H1 (cell line): ENCODE measurements at regions not wholly inside any gene's neighbourhood (a gene's known extent, or its start where the extent isn't known, plus 50 kb on each side); places are given as distances from the start of the nearest gene placed in this dataset.

Experiments used
- CTCF ChIA-PET: fragments of 300-600 bp; sonication (Branson Sonifier 250); formaldehyde crosslinking; loops from one replicate; lab custom pipeline; 2021; ENCODE audit not compliant: partially characterized antibody; lab: Charles Lee
- POLR2A ChIA-PET: fragments of 300-600 bp; sonication (Branson Sonifier 250); formaldehyde crosslinking; loops from one replicate; lab custom pipeline; 2021; ENCODE audit warnings: inconsistent platforms; ENCODE audit not compliant: partially characterized antibody; lab: Charles Lee
- DNase-seq, 2 experiments: peaks; one replicate each; pipeline versions ENCODE4 v3.0.0 to v3.0.0-alpha.2; 2010 to 2022; ENCODE audit warnings: low spot score in 2 of 2, low read depth in 1 of 2, mixed read lengths in 1 of 2
- FAIRE-seq: peaks from 2 replicates; lab custom pipeline; 2011; peaks lifted over from hg19 to GRCh38; lab: Jason Lieb, UNC
- H2AFZ ChIP-seq: 2 replicates; pipeline ENCODE4 v1.8.1; 2012; ENCODE audit warnings: low read length, inconsistent platforms
- H2AK5ac ChIP-seq: 2 replicates; pipeline ENCODE4 v1.6.1; 2013; ENCODE audit warnings: low read depth, low read length
- H2BK120ac ChIP-seq: replicated peaks from 2 replicates; pipeline ENCODE3; 2013; ENCODE audit warnings: low read depth, low read length, inconsistent platforms
- H2BK12ac ChIP-seq: 2 replicates; pipeline ENCODE4 v1.6.1; 2013; ENCODE audit warnings: low read depth, low read length
- H2BK15ac ChIP-seq: 2 replicates; pipeline ENCODE4 v1.6.1; 2013; ENCODE audit warnings: low read length
- H2BK20ac ChIP-seq: 2 replicates; pipeline ENCODE4 v1.6.1; 2013; ENCODE audit warnings: low read length
- H2BK5ac ChIP-seq: 2 replicates; pipeline ENCODE4 v1.6.1; 2013; ENCODE audit warnings: low read depth, low read length
- H3K14ac ChIP-seq: 2 replicates; pipeline ENCODE4 v1.6.1; 2013; ENCODE audit warnings: inconsistent platforms; ENCODE audit not compliant: insufficient read length
- H3K18ac ChIP-seq: 2 replicates; pipeline ENCODE4 v1.6.1; 2013; ENCODE audit warnings: low read length; ENCODE audit errors: extremely low read depth
- H3K23ac ChIP-seq: 2 replicates; pipeline ENCODE4 v1.6.1; 2013; ENCODE audit warnings: inconsistent platforms; ENCODE audit not compliant: insufficient read length
- H3K23me2 ChIP-seq: 2 replicates; pipeline ENCODE4 v1.6.1; 2013; ENCODE audit warnings: low read depth, low read length
- H3K27ac ChIP-seq: 2 replicates; pipeline ENCODE4 v1.6.1; 2011; ENCODE audit warnings: low read depth, low read length, inconsistent platforms
- H3K27me3 ChIP-seq, 4 experiments: replicated peaks in 1 of 4; 1 replicate in 1 of 4; 2 replicates in 3 of 4; pipeline versions ENCODE4 v1.6.1 to v1.8.1; 2011 to 2013; ENCODE audit warnings: low read length in 3 of 4, mild to moderate bottlenecking in 3 of 4, inconsistent platforms in 2 of 4, mixed read lengths in 2 of 4, moderate library complexity in 1 of 4; ENCODE audit not compliant: control insufficient read depth in 3 of 4, insufficient read depth in 3 of 4; ENCODE audit errors: extremely low read depth in 1 of 4
- H3K36me3 ChIP-seq, 4 experiments: 2 replicates each; pipeline versions ENCODE4 v1.6.1 to v1.8.1; 2011 to 2013; ENCODE audit warnings: mild to moderate bottlenecking in 4 of 4, low read length in 3 of 4, moderate library complexity in 2 of 4, control low read depth in 1 of 4, inconsistent platforms in 1 of 4; ENCODE audit not compliant: insufficient read depth in 4 of 4, control insufficient read depth in 2 of 4
- H3K4ac ChIP-seq: replicated peaks from 2 replicates; pipeline ENCODE3; 2013; ENCODE audit warnings: low read length, low read depth, mixed read lengths, inconsistent platforms; ENCODE audit not compliant: insufficient read length
- H3K4me1 ChIP-seq, 4 experiments: replicated peaks in 1 of 4; 1 replicate in 1 of 4; 2 replicates in 3 of 4; pipeline versions ENCODE4 v1.6.1 to v1.8.1; 2011 to 2013; ENCODE audit warnings: low read length in 3 of 4, inconsistent platforms in 2 of 4, mixed read lengths in 1 of 4; ENCODE audit not compliant: insufficient read depth in 4 of 4, control insufficient read depth in 3 of 4
- H3K4me2 ChIP-seq, 2 experiments: 2 replicates each; pipeline versions ENCODE4 v1.6.1 to v1.8.1; 2011 to 2013; ENCODE audit warnings: low read depth in 2 of 2, low read length in 2 of 2, control low read depth in 1 of 2, inconsistent platforms in 1 of 2, mild to moderate bottlenecking in 1 of 2; ENCODE audit not compliant: insufficient read depth in 1 of 2
- H3K4me3 ChIP-seq, 4 experiments: fragments of 200-600, 300-600 bp in 1 of 4; sonication (generic), shearing (Covaris generic), sonication (Bioruptor Twin) in 1 of 4; 2 replicates each; pipeline versions ENCODE4 v1.5.1 to v1.8.1; 2011 to 2016; ENCODE audit warnings: low read length in 4 of 4, low read depth in 3 of 4, control low read depth in 2 of 4, inconsistent platforms in 2 of 4, mild to moderate bottlenecking in 2 of 4, mixed read lengths in 1 of 4, moderate library complexity in 1 of 4; ENCODE audit not compliant: insufficient read depth in 2 of 4; ENCODE audit errors: extremely low read depth in 1 of 4
- H3K56ac ChIP-seq: replicated peaks from 2 replicates; pipeline ENCODE3; 2013; ENCODE audit warnings: low read depth, mild to moderate bottlenecking, mixed read lengths, low read length, inconsistent platforms; ENCODE audit not compliant: insufficient read length
- H3K79me1 ChIP-seq: 2 replicates; pipeline ENCODE4 v1.6.1; 2013; ENCODE audit warnings: low read depth, low read length, control low read depth
- H3K79me2 ChIP-seq, 2 experiments: 2 replicates each; pipeline versions ENCODE4 v1.6.1 to v1.8.1; 2012 to 2013; ENCODE audit warnings: low read length in 2 of 2, mild to moderate bottlenecking in 2 of 2, inconsistent platforms in 1 of 2; ENCODE audit not compliant: insufficient read depth in 2 of 2, control insufficient read depth in 1 of 2
- H3K9ac ChIP-seq, 4 experiments: replicated peaks in 1 of 4; 1 replicate in 1 of 4; 2 replicates in 3 of 4; pipeline versions ENCODE4 v1.6.1 to v1.8.1; 2011 to 2013; ENCODE audit warnings: low read depth in 3 of 4, low read length in 3 of 4, control low read depth in 2 of 4, mild to moderate bottlenecking in 2 of 4, moderate library complexity in 2 of 4, inconsistent platforms in 1 of 4; ENCODE audit errors: extremely low read depth in 1 of 4
- H3K9me3 ChIP-seq, 2 experiments: 2 replicates each; pipeline versions ENCODE4 v1.6.1 to v1.8.1; 2012 to 2013; ENCODE audit warnings: mild to moderate bottlenecking in 2 of 2, moderate library complexity in 2 of 2, control low read depth in 1 of 2, inconsistent platforms in 1 of 2, low read depth in 1 of 2, low read length in 1 of 2, mixed read lengths in 1 of 2; ENCODE audit not compliant: insufficient read depth in 2 of 2
- H4K20me1 ChIP-seq, 2 experiments: replicated peaks in 1 of 2; 2 replicates each; pipeline versions ENCODE3 to v1.8.1; 2011 to 2013; ENCODE audit warnings: inconsistent platforms in 2 of 2, low read length in 2 of 2, mild to moderate bottlenecking in 1 of 2; ENCODE audit not compliant: insufficient read depth in 2 of 2, control insufficient read depth in 1 of 2
- H4K5ac ChIP-seq: 2 replicates; pipeline ENCODE4 v1.6.1; 2013; ENCODE audit warnings: low read length, low read depth, mixed read lengths, inconsistent platforms; ENCODE audit not compliant: insufficient read length
- H4K8ac ChIP-seq: 2 replicates; pipeline ENCODE4 v1.8.0; 2013; ENCODE audit warnings: mild to moderate bottlenecking, moderate library complexity, low read length, inconsistent platforms; ENCODE audit not compliant: insufficient read depth; ENCODE audit errors: extremely low read depth
- H4K91ac ChIP-seq: replicated peaks from 2 replicates; pipeline ENCODE3; 2013; ENCODE audit warnings: low read length, mixed read lengths, inconsistent platforms; ENCODE audit not compliant: insufficient read length
- ASH2L ChIP-seq: fragments of 200-600, 300-600 bp; sonication (generic); IDR thresholded peaks from one replicate; pipeline ENCODE4 v1.7.1; 2017; ENCODE audit warnings: low read length
- CBX8 ChIP-seq: fragments of 300-800, 300-1000 bp; sonication (generic); IDR thresholded peaks from 2 replicates; pipeline ENCODE4 v1.7.1; 2016; ENCODE audit warnings: low read depth, low read length, borderline replicate concordance
- CEBPB ChIP-seq: IDR thresholded peaks from 2 replicates; pipeline ENCODE4 v1.6.1; 2012; ENCODE audit warnings: low read depth, low read length
- CHD1 ChIP-seq: IDR thresholded peaks from 2 replicates; pipeline ENCODE4 v1.6.1; 2012; ENCODE audit warnings: low read depth, low read length, improper control_type of control experiment
- CREB1 ChIP-seq: IDR thresholded peaks from 2 replicates; pipeline ENCODE4 v1.6.1; 2012; ENCODE audit warnings: inconsistent platforms
- CTCF ChIP-seq, 3 experiments: IDR thresholded peaks; 1 replicate in 2 of 3; 2 replicates in 1 of 3; pipeline versions ENCODE4 v1.5.1 to v1.6.1; 2011; ENCODE audit warnings: low read length in 3 of 3, mild to moderate bottlenecking in 3 of 3, inconsistent platforms in 2 of 3, low read depth in 1 of 3, moderate library complexity in 1 of 3; ENCODE audit not compliant: insufficient read depth in 1 of 3; ENCODE audit errors: control extremely low read depth in 1 of 3
- EZH2 ChIP-seq: fragments of 200-600 bp; sonication (generic); IDR thresholded peaks from 2 replicates; pipeline ENCODE4 v1.7.1; 2012; ENCODE audit warnings: low read depth, mild to moderate bottlenecking, moderate library complexity, low read length, inconsistent platforms; ENCODE audit not compliant: severe bottlenecking
- HDAC2 ChIP-seq, 2 experiments: fragments of 300-600 bp in 1 of 2; sonication (generic) in 1 of 2; IDR thresholded peaks; 2 replicates each; pipeline ENCODE4 v1.6.1; 2011 to 2012; ENCODE audit warnings: low read depth in 2 of 2, low read length in 2 of 2, mild to moderate bottlenecking in 2 of 2, moderate library complexity in 2 of 2, borderline replicate concordance in 1 of 2, inconsistent platforms in 1 of 2
- RAD21 ChIP-seq, 2 experiments: IDR thresholded peaks in 1 of 2; conservative IDR thresholded peaks in 1 of 2; 2 replicates each; pipeline ENCODE4 v1.6.1; 2011; ENCODE audit warnings: low read depth in 2 of 2, low read length in 2 of 2, improper control_type of control experiment in 1 of 2, inconsistent platforms in 1 of 2, mild to moderate bottlenecking in 1 of 2, moderate library complexity in 1 of 2
- SIRT6 ChIP-seq: IDR thresholded peaks from one replicate; pipeline ENCODE4 v1.7.1; 2012; ENCODE audit warnings: low read length, inconsistent platforms
- SIX5 ChIP-seq: IDR thresholded peaks from 2 replicates; pipeline ENCODE4 v1.6.1; 2011; ENCODE audit warnings: mild to moderate bottlenecking, low read depth, low read length
- SP1 ChIP-seq: IDR thresholded peaks from 2 replicates; pipeline ENCODE4 v1.6.1; 2011; ENCODE audit warnings: low read depth, low read length
- SRF ChIP-seq: IDR thresholded peaks from 2 replicates; pipeline ENCODE4 v1.6.1; 2011; ENCODE audit warnings: mild to moderate bottlenecking, low read depth, low read length, moderate library complexity
- TBP ChIP-seq: IDR thresholded peaks from 2 replicates; pipeline ENCODE4 v1.6.1; 2011; ENCODE audit warnings: low read depth, low read length, improper control_type of control experiment
- WGBS, 2 experiments: shearing (Covaris generic) in 1 of 2; methylation state at CpG; one replicate each; pipeline versions ENCODE4 v1.1.6 to v1.1.7; 2013 to 2015; ENCODE audit warnings: low lambda C conversion rate in 2 of 2, mixed read lengths in 2 of 2, inconsistent platforms in 1 of 2, low coverage in 1 of 2, missing lambda C conversion rate in 1 of 2; ENCODE audit not compliant: insufficient replicate concordance in 2 of 2, insufficient coverage in 1 of 2, insufficient read length in 1 of 2; ENCODE audit errors: extremely low coverage in 1 of 2, missing lambda C conversion rate in 1 of 2; 5-methylcytosine and 5-hydroxymethylcytosine counted together

GRCh38 chr7:137147338-137147720, 196.2 kb downstream of the PTN start:
- no peaks in the 10 kb centered on the region for H3K79me2 ChIP-seq
- H3K9ac ChIP-seq, result no peak overlapping the region
- no peak overlapping the region for H3K4me3 ChIP-seq
- no peaks in the 10 kb centered on the region for H3K9me3 ChIP-seq
- no peak overlapping the region for H3K27ac ChIP-seq
- no peak overlapping the region for H2BK120ac ChIP-seq
- POLR2A ChIA-PET, result no interaction called here
- DNase-seq, result no peak
- H3K18ac ChIP-seq, result no peak overlapping the region
- no peak overlapping the region for H2BK15ac ChIP-seq
- no peak overlapping the region for H2BK12ac ChIP-seq
- H3K79me1 ChIP-seq, result no peaks in the 10 kb centered on the region
- H3K4me2 ChIP-seq, result no peak overlapping the region
- H2AFZ ChIP-seq, result no peak overlapping the region
- no peaks in the 10 kb centered on the region for H4K20me1 ChIP-seq
- no peak overlapping the region for H2BK20ac ChIP-seq
- H3K4me1 ChIP-seq, result no peaks in the 10 kb centered on the region
- no peak overlapping the region for H2BK5ac ChIP-seq
- 77% methylated on average over 3 of the region's 3 CpGs; no CpG with 5 or more reads in 1 of the 2 experiments for WGBS, 2 experiments
- H3K36me3 ChIP-seq, result no peaks in the 10 kb centered on the region
- no peak overlapping the region for H3K56ac ChIP-seq
- H3K14ac ChIP-seq, result no peak overlapping the region
- H3K23ac ChIP-seq, result no peak overlapping the region
- CTCF ChIA-PET, result no interaction called here
- H4K5ac ChIP-seq, result no peak overlapping the region
- H3K27me3 ChIP-seq, result no peaks in the 10 kb centered on the region
- no peak overlapping the region for H2AK5ac ChIP-seq
- H3K23me2 ChIP-seq, result no peaks in the 10 kb centered on the region
- no peak for FAIRE-seq
- no peak overlapping the region for H4K8ac ChIP-seq
- no peak overlapping the region for H4K91ac ChIP-seq
- H3K4ac ChIP-seq, result no peak overlapping the region
- TF ChIP-seq SP1 (no peak), EZH2 (no peak), CHD1 (no peak), CREB1 (no peak), HDAC2 (IDR thresholded peaks at IDR 0.05; ENCODE audit: borderline replicate concordance in 1 of 2, low read depth in 2 of 2, low read length in 2 of 2) (no peak), CBX8 (no peak), CTCF (IDR thresholded peaks at IDR 0.05; ENCODE audit: control extremely low read depth in 1 of 3, insufficient read depth in 1 of 3, low read depth in 1 of 3, low read length in 3 of 3) (no peak), SIRT6 (no peak), TBP (no peak), SIX5 (no peak), SRF (no peak), ASH2L (no peak), RAD21 (IDR thresholded peaks at IDR 0.05 in 1 of 2, conservative IDR thresholded peaks at IDR 0.05 in 1 of 2; ENCODE audit: low read depth in 2 of 2, low read length in 2 of 2) (no peak), CEBPB (no peak)
